NCI-H1105 treated with DMSO at 0.1 percent for 48 hours (cell line): ENCODE measurements at regions not wholly inside any gene's neighbourhood (a gene's known extent, or its start where the extent isn't known, plus 50 kb on each side); places are given as distances from the start of the nearest gene placed in this dataset.

Experiments used
- DNase-seq: peaks from one replicate; lab custom pipeline; 2025; lab: John Stamatoyannopoulos, UW

DNA sequence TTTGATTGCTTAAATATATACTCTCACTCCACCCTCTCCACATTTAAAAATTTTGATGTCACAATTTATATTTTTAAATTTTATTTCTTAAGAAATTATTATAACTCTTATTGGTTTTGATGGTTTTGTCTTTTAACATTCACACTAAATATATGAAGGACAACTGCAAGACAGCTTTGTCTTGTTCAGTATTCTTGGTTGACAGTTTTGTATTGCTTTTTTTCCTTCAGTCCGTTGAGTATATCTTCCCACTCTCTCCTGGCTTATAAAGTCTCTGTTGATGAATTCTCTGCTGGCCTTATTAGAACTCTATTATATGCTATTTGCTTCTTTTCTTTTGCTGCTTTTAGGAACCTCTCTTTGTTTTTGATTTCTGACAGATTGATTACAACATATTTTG is 392.2 kb downstream of the C6orf118 start:
- DNase-seq = no peak

DNA sequence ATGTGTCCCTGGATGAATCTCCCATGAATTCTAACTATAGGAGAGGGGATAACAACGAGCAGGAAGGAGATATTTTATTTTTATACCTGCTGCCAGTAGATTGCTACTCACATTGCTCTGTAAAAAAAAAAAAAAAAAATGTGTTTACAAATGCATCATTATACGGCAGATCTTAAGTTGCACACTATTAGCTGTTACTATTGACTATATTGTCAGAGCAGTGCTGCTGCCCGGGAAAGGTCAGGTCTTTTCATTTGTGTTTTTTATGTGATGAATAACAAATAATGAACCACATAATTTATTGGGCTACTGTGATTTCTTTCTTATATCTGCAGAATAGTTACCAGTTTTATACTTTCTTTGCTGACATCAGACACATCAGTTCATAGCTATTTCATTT is 393.3 kb downstream of the C6orf118 start:
- DNase-seq = no peak

DNA sequence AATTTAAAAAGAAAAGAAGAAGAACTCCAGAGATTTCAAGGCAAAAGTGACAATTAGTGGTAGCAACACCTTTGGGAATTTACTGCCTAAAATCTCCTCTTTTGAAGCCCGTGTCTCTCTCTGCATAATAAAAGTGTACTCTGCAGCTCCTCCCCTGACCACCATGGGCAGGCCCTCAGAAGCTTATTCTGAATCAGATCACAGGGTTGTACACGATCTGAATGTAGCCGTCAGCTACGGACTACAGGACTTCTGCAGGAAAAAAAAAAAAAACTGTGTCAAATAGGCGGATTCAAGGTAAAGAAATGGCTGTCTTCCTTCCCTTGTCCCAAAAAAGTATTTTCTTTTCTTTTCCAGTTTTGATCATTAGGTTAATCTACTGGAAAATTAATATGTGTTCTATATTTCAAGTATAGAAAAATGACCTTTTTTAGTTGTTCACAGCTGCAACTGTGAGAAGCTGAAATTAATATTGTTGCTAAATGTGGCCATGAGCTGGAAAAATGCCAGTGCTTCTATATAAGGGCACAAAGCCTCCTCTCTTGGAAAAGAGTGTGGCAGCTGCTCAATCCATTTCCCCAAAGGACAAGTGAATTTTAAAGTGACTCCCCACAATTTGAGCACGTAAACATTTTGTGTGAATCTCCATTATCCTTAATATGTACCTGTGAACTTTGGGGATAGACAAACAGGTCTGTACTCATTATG is 397.4 kb downstream of the C6orf118 start:
- DNase-seq = peak; percentile 99

DNA sequence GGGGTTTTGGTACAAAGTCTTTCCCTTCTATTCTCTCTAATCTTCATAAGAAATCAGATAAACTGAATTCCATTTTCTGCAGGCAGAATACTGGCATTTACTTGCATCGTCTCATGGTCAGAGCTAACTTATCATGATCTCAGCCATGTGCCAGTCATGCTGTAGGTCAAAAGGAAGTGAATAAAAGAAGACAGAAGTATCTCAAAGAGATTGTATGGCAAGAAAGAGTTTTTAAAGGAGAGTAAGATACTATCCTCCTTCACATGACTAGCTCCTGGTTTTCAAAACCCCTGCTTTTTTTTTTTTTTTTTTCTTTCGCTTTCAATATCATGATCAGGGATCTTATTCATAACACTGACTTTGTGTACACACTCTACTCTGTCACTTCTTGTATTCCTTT is 398.3 kb downstream of the C6orf118 start:
- DNase-seq = peak; percentile 36

DNA sequence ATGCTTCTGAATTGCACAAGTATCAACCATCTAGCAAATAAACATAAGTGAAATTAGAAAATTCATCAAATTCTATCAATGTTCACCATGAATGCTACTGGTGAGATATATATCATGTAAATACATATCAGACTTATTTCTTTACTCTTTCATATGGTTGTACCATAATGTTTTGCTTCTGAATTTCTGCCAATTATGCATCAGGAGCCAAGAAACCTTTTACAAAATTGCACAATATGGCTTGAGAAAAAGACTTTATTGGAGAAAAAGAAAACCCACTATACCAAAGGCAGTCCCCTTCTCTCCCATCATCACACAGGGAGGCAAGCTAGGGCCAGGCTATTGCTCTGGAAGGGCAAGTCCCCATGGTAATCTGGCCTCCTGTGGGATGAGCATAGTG is 402.6 kb downstream of the C6orf118 start:
- no peak for DNase-seq

DNA sequence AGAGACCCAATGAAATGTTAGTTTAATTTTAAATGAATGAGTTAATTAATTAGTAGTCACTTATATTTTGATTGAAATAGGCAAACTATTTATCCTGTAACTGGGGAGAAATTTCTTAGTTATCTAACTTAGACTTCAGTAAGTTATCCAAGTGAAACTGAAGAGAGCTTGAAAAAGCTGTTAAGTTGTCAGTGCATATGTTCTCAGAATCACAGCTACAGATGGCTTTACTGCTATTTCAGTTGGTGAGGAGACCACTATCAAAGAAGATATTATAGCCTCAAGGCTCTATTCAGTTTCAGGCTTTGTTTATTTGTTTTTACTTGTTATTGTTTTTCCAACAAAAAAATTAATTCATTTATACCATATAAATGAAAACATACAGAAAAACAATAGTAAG is 404.1 kb downstream of the C6orf118 start:
- no peak for DNase-seq

DNA sequence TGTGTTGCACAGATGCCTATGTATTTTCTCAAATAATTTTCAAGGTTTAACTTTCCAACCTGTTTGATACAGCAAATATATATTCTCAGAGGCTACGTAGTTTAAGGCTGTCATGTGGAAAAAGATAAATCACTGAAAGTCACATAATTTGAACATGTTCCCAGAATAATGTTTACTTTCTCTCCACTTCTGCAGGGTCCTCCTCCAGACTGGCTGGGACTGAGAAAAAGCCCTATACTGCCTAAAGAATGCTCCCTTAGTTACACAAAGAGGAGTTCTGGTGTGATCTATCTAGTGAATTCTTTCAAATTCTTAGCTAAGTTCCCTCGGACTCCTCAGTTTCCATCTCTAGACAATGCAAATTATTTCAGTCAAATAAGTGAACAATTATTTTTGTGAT is 411.0 kb downstream of the C6orf118 start:
- DNase-seq = no peak

DNA sequence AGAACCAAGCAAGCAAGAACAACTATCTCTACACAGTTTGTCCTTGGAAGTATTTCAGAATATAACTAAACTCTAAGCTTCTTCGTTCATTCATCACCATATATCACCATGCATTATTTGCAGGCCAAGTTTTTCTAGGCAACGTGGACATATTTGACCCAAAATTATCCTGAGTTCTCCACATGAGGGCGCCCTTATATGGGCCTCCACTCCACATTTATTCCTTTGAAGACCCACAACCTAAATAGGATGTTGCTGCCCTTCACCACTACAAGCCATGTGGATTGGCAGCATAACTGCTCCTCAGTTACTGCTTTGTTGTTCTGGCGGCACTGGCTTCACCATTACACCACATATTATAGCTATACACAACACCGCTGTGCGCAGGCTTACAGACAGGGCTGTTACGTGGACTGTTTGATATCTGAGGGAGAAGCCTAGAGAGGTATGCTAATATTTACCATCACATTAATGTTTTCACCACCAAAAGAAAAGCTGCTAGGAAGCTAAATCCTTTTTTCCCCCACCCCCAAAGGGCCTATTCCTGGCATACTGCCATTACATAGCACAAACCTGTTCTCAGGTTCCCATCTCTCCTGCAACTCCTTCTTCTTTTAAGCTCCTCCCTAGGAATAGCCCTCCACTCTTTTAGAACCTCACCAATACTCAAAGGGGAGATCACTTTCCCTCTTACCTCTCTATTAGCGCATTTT is 411.7 kb downstream of the C6orf118 start:
- DNase-seq = peak; percentile 57

DNA sequence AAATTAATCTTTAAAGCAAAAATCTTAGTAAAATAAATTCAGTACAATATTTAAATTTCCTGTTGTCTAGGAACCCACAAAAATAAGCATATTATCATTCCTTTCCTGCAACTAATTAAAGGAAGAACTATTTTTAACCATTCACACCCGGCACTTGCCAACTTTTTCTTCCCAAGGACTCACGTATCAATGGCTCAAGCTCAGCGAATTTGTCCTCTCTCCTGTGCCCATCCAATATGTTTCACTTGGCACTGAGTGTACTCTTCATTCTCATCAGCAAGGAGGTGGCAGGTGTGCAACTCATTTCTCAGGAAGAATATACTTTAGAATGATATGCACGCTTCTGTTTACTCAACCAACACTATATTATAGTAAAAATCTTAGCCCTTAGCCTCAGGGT is 419.4 kb downstream of the C6orf118 start:
- DNase-seq = peak; percentile 42

DNA sequence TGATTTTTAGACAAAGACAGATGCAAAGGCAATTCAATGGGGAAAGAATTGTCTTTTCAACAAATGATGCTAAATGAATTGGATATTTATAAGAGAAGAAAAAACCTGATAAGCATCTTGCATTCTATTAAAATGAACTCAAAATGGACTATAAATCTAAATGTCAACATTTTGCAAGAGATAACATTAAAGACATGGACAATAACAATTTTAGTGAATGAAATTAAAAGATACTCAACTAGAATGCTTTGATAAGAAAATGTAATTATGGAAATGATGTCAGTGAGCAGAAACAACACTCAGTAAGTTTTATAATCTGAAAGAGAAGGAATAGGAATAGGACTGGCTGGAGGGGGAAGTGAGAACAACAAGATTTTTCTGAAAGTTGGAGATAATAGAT is 421.7 kb downstream of the C6orf118 start:
- DNase-seq = no peak

DNA sequence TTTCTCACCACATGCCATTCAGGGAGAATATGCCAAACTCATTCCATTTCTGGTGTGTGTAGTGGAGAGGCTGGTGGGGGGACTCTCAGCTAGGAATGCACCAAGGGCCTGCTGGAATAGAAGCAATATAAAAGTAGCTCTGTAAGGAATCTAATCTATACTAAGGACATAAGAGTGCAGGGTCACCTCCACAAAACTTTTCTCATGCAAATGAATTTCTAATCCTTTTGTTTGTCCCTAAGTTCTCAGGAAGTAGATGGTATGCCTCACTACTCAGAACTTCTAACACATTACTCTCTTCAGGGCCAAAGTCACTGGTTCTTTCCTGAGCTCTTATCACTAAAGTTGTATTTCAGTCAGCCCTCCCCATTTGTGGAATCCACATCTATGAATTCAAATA is 427.2 kb downstream of the C6orf118 start:
- DNase-seq = no peak

DNA sequence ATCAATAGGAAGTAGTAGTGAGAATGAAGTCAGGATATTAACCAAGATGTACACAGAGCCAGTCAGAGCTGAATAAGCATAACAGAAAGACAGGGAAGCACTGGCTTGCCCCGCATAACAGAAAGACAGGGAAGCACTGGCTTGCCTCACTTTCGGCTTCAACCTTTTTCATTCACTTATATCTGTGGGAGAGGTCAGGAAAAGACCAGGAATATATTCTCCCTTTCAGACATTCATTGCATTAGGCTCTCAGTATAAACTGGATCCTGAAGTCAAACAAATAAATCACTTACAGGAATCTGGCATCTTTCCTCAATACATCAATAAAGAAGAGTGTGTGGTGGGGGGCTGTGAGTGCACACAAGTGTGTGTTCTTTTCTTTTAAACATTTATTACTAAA is 437.6 kb downstream of the C6orf118 start:
- no peak for DNase-seq

DNA sequence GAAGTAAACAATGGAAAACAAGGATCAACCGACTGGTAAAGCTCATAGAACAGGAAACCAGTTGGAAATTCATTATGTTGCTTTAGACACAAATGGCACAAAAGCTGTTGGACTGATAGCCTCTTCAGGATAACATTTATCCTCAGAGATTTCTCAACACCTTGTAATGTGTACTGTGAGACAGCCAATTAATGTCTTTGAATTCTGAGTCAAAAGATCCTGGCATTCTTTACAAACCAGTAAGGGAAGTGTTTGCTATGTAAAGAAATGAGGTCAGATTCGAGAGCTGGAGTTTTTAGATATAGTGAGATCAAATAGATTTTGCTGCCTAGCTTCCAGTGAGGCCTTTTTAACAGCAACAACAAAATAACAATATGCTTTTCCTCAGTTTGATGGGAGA is 439.2 kb downstream of the C6orf118 start:
- no peak for DNase-seq

DNA sequence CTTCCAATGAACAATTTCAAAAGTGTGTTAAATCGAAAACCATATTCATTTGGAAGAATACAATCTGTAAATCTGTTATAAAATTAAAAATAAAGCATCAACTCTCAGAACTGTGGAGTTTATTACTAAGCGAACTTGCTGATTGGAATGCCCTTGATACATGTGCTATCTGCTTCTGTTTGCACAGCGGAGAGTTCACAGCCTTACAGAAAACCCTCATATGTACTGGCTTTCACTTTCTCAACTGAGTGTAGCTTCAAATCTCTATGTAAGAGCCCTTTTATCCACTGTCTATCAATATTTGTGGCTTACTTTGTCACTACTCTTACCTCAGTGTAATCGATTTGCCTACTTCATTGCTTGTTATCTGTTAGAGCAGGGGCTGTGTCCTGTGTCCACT is 447.4 kb downstream of the C6orf118 start:
- DNase-seq = no peak

DNA sequence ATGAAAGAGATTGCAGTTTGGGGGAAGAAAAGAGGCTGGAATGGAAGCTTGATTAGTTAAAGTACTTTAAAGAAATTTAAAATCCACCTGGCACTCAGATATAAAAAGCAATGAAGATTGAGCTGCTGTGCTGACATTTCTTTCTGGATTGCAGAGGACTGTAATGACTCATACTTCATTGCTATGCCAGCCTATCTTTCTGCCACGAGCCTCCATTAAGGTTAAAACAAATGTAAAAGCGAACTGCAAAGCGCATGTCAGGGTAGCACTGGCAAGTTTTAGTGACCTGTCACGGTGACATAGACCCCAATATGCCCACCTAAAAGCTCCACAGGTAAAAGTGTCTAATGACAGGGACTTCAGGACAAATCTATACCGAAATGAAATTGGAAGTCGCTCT is 449.6 kb downstream of the C6orf118 start:
- DNase-seq = no peak

DNA sequence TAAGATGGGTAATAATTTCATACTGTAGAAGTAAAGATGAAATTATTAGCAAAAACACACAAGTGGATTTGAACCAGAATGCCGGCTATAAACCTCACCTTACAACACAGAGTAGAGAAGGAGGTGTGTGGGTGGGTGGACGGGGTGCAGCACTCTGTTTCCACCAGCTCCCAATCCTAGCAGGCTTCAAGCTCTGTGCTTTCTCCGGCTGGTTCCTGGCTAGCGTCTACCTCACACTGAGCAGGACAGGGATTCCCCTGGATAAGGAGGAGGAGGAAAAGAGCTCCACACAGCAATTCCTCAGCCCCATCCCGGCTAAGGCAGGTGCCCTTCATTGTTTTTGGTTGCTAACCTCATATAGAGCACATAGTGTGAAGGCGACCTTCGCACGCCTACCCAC is 453.3 kb downstream of the C6orf118 start:
- DNase-seq = no peak

DNA sequence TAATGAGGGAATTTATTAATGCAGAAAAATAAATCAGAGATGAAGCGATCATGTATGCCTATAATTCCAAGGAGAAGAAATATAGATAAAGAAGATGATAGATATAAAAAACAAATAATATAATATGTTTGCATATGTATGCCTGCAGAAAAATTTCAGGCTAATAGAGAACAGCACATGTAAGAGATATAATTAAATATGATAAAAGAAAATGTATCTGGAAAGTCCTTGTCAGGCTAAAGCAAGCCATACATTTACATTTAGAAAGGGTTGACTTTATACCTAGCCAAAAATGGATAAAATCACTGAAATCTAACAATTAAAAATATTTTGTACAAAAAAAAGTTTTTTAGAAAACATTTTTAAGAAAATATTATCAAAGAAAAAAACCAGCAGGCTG is 454.1 kb downstream of the C6orf118 start:
- no peak for DNase-seq

DNA sequence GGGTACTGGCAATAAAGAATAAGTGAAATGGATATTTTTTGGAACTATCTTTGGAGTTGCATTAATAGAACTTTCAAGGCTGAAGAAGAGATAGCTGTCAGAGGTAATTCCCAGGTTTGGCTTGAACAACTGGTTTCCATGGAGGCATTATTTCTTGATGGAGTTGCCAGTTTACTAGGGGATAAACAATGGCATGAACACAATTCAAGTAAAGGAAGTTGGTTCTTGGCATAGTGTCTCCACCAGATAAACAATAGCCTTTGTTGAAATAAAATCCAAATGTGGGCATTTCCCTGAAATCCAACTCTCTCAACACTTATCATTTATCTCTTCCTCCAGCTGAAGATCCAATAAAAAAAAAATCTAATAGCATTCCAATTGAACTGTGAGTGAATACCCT is 454.9 kb downstream of the C6orf118 start:
- DNase-seq = no peak

DNA sequence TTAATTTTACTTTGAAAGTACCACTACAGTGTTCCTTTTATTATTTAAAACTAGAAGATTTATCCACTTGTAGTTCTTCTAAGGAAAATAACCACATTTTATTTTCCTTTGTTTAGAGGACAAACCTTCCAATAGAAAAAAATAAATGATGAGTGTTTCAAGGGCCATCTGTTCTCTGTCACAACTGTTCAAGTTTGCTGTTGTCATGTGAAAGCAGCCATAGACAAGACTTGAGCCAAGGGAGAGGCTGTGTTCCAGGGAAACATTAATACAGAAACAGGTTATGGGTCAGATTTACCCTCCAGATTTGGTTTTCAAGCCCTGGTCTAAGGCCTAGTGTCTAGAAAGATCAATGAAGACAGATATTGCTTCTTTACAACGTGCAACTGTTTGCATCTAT is 463.6 kb downstream of the C6orf118 start:
- DNase-seq = no peak

DNA sequence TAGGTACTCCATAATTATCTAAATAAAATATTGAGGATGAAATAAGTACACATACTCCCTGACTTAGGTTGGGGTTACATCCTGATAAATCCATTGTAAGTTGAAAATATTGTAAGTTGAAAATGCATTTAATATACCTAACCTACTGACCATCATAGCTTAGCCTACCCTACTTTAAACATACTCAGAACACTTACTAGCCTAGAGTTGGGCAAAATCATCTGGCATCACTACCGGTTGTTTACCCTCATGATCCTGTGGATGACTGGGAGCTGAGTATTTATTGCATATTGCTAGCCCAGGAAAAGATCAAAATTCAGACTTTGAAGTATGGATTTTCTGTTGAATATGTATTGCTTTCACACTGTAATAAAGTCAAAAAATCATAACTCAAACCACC is 467.3 kb downstream of the C6orf118 start:
- DNase-seq = no peak

DNA sequence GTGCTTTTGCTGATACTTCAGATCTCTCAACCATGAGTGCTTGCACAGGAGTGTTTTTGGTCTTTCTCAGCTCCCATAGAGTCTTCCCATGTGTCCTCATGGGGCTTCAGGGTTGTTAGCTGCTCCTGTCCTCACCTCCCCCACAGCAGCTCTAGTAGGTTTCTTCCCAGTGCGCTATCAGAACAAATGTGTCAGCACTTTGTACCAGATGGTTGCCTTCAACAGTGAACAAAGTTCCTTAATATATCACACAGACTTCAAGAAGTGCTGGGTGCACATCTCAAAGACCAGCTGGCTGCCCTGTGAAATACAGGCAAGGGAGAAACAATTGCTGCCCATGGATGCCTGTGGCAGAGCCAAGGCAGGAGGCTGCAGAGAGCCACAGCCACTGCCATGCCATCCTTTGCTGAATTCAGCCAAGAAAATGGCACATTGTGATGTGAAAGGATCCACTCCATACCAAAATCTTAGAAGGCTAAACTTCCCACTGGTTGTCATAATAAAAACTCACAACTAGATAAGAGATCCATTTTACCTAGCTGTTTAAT is 471.3 kb downstream of the C6orf118 start:
- DNase-seq = no peak

DNA sequence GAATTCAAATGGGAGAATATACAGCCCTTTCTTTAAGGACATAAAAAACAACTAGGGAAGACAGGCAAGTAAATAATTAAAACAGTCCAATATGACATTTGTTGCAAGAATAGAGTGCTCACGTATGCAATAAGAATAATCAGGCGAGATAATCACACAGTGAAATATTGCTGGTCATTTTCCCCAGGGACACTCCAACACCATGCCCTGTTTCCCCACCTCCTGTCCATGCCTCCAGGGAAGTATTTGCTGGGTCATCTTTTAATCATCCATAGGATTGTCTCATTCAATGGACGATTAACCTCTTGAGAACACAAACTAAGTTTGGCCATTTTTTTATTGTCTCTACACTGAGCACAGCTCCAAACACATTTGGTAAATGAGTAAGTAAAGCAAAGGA is 472.9 kb downstream of the C6orf118 start:
- no peak for DNase-seq

DNA sequence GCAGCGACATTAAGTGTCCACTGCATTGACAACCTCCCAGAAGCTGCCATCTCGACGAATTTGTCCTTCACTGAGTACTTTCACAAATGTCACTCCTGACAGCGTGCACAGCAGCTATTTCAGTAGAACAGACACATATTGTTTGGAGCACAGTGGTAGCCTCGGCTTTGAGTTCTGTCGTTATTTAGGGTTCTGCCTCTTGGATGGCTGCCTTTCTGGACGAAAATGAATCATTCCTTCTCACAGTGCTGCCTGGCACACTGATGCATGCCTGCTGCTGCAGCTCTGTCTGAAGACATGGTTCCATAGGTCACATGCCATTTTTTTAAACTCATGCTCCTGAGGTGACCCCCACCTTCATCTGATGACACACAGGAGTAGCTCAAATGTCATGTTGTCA is 477.0 kb downstream of the C6orf118 start:
- no peak for DNase-seq

DNA sequence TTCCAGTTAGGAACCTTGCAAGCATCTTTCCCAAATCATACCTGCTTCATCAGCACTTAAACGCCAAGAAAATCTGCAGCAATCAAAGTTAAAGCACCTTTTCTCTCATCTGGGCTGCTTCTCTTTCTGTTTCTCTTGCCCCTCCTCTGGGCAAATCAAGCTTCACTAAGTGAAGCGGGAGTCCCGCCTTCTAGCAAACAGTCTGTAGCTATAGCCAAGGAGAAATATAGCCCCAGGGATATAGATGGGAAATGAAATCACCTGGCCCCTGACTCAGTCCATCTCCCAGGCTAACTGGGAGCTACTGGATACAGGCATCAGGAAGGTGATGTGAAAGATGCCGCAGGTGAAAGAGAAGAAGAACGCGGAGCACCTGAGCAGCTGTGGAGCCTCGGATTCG is 481.9 kb downstream of the C6orf118 start:
- DNase-seq = peak; percentile 88
